Astrocyte (in vitro differentiated cells and primary cell): ENCODE measurements at regions not wholly inside any gene's neighbourhood (a gene's known extent, or its start where the extent isn't known, plus 50 kb on each side); places are given as distances from the start of the nearest gene placed in this dataset.

Source experiments
- EZH2 ChIP-seq: IDR thresholded peaks from 2 replicates; pipeline ENCODE4 v1.6.1; 2012; ENCODE audit warnings: mild to moderate bottlenecking, low read length, inconsistent platforms; ENCODE audit not compliant: insufficient read depth
- TF ChIP-seq, protein P1 (sequence below): IDR thresholded peaks from 2 replicates; pipeline ENCODE4 v1.5.1; 2011; ENCODE audit warnings: low read depth, mild to moderate bottlenecking, inconsistent platforms, low read length, moderate library complexity; ENCODE audit not compliant: insufficient read depth

DNA sequence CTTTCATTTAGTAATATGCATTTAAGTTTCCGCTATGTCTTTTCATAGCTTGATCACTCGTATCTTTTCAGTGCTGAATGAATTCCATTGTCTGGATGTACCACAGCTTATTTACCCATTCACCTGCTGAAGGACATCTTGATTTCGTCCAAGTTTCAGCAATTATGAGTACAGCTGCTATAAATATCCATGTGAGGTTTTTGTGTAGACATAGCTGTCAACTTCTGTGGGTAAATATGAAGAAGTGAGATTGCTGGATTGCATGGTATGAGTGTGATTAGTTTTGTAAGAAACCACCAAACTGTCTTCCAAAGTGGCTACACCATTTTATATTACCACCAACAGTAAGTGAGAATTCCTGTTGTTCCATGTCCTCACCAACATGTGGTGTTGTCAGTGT is 79.2 kb upstream of the STMND1 start:
- TF ChIP-seq, protein P1, sequence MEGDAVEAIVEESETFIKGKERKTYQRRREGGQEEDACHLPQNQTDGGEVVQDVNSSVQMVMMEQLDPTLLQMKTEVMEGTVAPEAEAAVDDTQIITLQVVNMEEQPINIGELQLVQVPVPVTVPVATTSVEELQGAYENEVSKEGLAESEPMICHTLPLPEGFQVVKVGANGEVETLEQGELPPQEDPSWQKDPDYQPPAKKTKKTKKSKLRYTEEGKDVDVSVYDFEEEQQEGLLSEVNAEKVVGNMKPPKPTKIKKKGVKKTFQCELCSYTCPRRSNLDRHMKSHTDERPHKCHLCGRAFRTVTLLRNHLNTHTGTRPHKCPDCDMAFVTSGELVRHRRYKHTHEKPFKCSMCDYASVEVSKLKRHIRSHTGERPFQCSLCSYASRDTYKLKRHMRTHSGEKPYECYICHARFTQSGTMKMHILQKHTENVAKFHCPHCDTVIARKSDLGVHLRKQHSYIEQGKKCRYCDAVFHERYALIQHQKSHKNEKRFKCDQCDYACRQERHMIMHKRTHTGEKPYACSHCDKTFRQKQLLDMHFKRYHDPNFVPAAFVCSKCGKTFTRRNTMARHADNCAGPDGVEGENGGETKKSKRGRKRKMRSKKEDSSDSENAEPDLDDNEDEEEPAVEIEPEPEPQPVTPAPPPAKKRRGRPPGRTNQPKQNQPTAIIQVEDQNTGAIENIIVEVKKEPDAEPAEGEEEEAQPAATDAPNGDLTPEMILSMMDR: no peak
- no peak for TF ChIP-seq EZH2
